ENCODE measurements at regions not wholly inside any gene's neighbourhood (a gene's known extent, or its start where the extent isn't known, plus 50 kb on each side); places are given as distances from the start of the nearest gene placed in this dataset.

GRCh38 chr5:85182344-85182743 lies 797.7 kb upstream of the EDIL3 start:
- intact Hi-C loops (cut with DNase I; ENCODE audit: low total_unique reads): no loop called here
- DNase-seq (ENCODE audit: low spot score in 2 of 2): no peak
- TF ChIP-seq POLR2A (IDR thresholded peaks at IDR 0.05) (no peak), CTCF (IDR thresholded peaks at IDR 0.05) (no peak), POLR2AphosphoS5 (IDR thresholded peaks at IDR 0.05) (no peak)

GRCh38 chr5:85204289-85204688 lies 819.6 kb upstream of the EDIL3 start:
- intact Hi-C loops (cut with DNase I; ENCODE audit: low total_unique reads): no loop called here
- no peak overlapping the region for H3K27ac ChIP-seq
- no peak for TF ChIP-seq POLR2AphosphoS5 (IDR thresholded peaks at IDR 0.05)
- TF ChIP-seq CTCF (IDR thresholded peaks at IDR 0.05): no peak
- no peak for TF ChIP-seq POLR2A (IDR thresholded peaks at IDR 0.05)
- no peaks in the 10 kb centered on the region for H3K27me3 ChIP-seq
- H3K4me1 ChIP-seq: no peaks in the 10 kb centered on the region
- H3K9me3 ChIP-seq: peaks cover 0 to 5% of the 10 kb centered on the region in 2 donors
- DNase-seq (ENCODE audit: low spot score in 2 of 2): no peak
- H3K36me3 ChIP-seq: no peaks in the 10 kb centered on the region
- H3K4me3 ChIP-seq: no peak overlapping the region

More at GRCh38 chr5:85182344-85182743, 797.7 kb upstream of the EDIL3 start:
- H3K36me3 ChIP-seq: no peaks in the 10 kb centered on the region
- no peaks in the 10 kb centered on the region for H3K9me3 ChIP-seq
- H3K27me3 ChIP-seq: no peaks in the 10 kb centered on the region
- no peak overlapping the region for H3K4me3 ChIP-seq
- H3K4me1 ChIP-seq: no peaks in the 10 kb centered on the region
- no peak overlapping the region for H3K27ac ChIP-seq

GRCh38 chr5:85205430-85205829 lies 820.8 kb upstream of the EDIL3 start:
- Histone ChIP-seq H3K9me3 (peaks cover 0 to 5% of the 10 kb centered on the region in 2 donors), H3K27ac (no peak overlapping the region), H3K4me3 (no peak overlapping the region), H3K27me3 (no peaks in the 10 kb centered on the region), H3K4me1 (no peaks in the 10 kb centered on the region), H3K36me3 (no peaks in the 10 kb centered on the region)
- TF ChIP-seq CTCF (IDR thresholded peaks at IDR 0.05): no peak
- no peak for TF ChIP-seq POLR2AphosphoS5 (IDR thresholded peaks at IDR 0.05)
- no peak for TF ChIP-seq POLR2A (IDR thresholded peaks at IDR 0.05)
- no peak for DNase-seq (ENCODE audit: low spot score in 2 of 2)
- intact Hi-C loops (cut with DNase I; ENCODE audit: low total_unique reads): no loop called here

- no peak overlapping the region for H3K4me3 ChIP-seq
- no peaks in the 10 kb centered on the region for H3K36me3 ChIP-seq
- no peak for DNase-seq (ENCODE audit: low spot score in 2 of 2)
- H3K9me3 ChIP-seq: peaks cover 0 to 8% of the 10 kb centered on the region in 2 donors
- intact Hi-C loops (cut with DNase I; ENCODE audit: low total_unique reads): no loop called here
- no peak overlapping the region for H3K27ac ChIP-seq
- no peaks in the 10 kb centered on the region for H3K4me1 ChIP-seq
- TF ChIP-seq CTCF (IDR thresholded peaks at IDR 0.05): no peak
- TF ChIP-seq POLR2AphosphoS5 (IDR thresholded peaks at IDR 0.05): no peak
- TF ChIP-seq POLR2A (IDR thresholded peaks at IDR 0.05): no peak
- no peaks in the 10 kb centered on the region for H3K27me3 ChIP-seq
Observed at GRCh38 chr5:85225388-85225787, 840.7 kb upstream of the EDIL3 start.

GRCh38 chr5:85249204-85249603 lies 864.5 kb upstream of the EDIL3 start:
- no peak overlapping the region for H3K4me3 ChIP-seq
- intact Hi-C loops (cut with DNase I; ENCODE audit: low total_unique reads): no loop called here
- no peaks in the 10 kb centered on the region for H3K27me3 ChIP-seq
- no peak for DNase-seq (ENCODE audit: low spot score in 2 of 2)
- H3K4me1 ChIP-seq: no peaks in the 10 kb centered on the region
- TF ChIP-seq POLR2A (IDR thresholded peaks at IDR 0.05): no peak
- TF ChIP-seq CTCF (IDR thresholded peaks at IDR 0.05): no peak
- no peak for TF ChIP-seq POLR2AphosphoS5 (IDR thresholded peaks at IDR 0.05)
- peaks cover 0 to 25% of the 10 kb centered on the region in 2 donors for H3K9me3 ChIP-seq
- H3K27ac ChIP-seq: no peak overlapping the region
- H3K36me3 ChIP-seq: no peaks in the 10 kb centered on the region
